ENCODE measurements at regions not wholly inside any gene's neighbourhood (a gene's known extent, or its start where the extent isn't known, plus 50 kb on each side); places are given as distances from the start of the nearest gene placed in this dataset.

DNA sequence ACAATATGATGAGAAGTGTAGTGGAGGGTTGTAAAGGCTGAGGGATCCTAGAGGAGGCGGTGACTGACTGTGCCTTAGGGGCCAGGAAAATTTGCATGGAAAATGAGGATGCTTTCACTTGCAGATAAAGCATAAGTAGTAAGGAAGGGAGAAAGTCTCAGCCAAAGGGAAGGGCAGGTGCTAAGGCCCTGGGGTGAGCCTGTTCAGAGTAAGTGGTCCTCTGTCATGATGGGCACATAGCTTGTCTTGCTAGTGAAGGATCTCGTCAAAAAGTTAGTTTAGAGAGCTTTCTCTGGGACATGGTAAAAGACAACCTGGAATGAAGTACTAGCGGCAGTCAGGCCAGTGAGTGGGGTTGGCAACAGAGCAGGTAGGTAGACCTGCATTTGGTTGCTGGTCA is 75.4 kb upstream of the CPLX2 start:
- Histone ChIP-seq H3K4me1 (ENCODE audit: control insufficient read depth, extremely low read depth, insufficient read depth, low read length) (no peaks in the 10 kb centered on the region), H3K9ac (ENCODE audit: insufficient read depth, low read length) (no peak overlapping the region), H2AFZ (ENCODE audit: low read length) (no peak overlapping the region), H3K4me2 (ENCODE audit: extremely low read depth, insufficient read depth, low read length) (no peak overlapping the region), H3K9me3 (ENCODE audit: control insufficient read depth, insufficient read depth, low read depth, low read length) (no peaks in the 10 kb centered on the region), H3K4me3 (replicated peaks in 1 of 4; ENCODE audit: control extremely low read depth in 1 of 4, insufficient read depth in 1 of 4, low read depth in 3 of 4, low read length in 4 of 4) (no peak overlapping the region), H3K79me2 (ENCODE audit: control insufficient read depth, insufficient read depth, low read length) (no peaks in the 10 kb centered on the region), H4K20me1 (ENCODE audit: control insufficient read depth, extremely low read depth, insufficient read depth, low read length) (no peaks in the 10 kb centered on the region), H3K36me3 (ENCODE audit: control insufficient read depth, insufficient read depth, low read length) (no peaks in the 10 kb centered on the region), H3K27ac (ENCODE audit: insufficient read depth, low read length) (no peak overlapping the region), H3K27me3 (ENCODE audit: control insufficient read depth, insufficient read depth, low read length) (peaks cover 5% of the 10 kb centered on the region)
- DNase-seq (ENCODE audit: low read depth in 2 of 2) = no peak
- TF ChIP-seq, protein P1, sequence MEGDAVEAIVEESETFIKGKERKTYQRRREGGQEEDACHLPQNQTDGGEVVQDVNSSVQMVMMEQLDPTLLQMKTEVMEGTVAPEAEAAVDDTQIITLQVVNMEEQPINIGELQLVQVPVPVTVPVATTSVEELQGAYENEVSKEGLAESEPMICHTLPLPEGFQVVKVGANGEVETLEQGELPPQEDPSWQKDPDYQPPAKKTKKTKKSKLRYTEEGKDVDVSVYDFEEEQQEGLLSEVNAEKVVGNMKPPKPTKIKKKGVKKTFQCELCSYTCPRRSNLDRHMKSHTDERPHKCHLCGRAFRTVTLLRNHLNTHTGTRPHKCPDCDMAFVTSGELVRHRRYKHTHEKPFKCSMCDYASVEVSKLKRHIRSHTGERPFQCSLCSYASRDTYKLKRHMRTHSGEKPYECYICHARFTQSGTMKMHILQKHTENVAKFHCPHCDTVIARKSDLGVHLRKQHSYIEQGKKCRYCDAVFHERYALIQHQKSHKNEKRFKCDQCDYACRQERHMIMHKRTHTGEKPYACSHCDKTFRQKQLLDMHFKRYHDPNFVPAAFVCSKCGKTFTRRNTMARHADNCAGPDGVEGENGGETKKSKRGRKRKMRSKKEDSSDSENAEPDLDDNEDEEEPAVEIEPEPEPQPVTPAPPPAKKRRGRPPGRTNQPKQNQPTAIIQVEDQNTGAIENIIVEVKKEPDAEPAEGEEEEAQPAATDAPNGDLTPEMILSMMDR (conservative IDR thresholded peaks at IDR 0.05 in 1 of 2, IDR thresholded peaks at IDR 0.05 in 1 of 2; ENCODE audit: low read depth in 1 of 2, low read length in 2 of 2) = no peak
- no peak for TF ChIP-seq EZH2 (IDR thresholded peaks at IDR 0.05; ENCODE audit: low read length, missing control alignments)

DNA sequence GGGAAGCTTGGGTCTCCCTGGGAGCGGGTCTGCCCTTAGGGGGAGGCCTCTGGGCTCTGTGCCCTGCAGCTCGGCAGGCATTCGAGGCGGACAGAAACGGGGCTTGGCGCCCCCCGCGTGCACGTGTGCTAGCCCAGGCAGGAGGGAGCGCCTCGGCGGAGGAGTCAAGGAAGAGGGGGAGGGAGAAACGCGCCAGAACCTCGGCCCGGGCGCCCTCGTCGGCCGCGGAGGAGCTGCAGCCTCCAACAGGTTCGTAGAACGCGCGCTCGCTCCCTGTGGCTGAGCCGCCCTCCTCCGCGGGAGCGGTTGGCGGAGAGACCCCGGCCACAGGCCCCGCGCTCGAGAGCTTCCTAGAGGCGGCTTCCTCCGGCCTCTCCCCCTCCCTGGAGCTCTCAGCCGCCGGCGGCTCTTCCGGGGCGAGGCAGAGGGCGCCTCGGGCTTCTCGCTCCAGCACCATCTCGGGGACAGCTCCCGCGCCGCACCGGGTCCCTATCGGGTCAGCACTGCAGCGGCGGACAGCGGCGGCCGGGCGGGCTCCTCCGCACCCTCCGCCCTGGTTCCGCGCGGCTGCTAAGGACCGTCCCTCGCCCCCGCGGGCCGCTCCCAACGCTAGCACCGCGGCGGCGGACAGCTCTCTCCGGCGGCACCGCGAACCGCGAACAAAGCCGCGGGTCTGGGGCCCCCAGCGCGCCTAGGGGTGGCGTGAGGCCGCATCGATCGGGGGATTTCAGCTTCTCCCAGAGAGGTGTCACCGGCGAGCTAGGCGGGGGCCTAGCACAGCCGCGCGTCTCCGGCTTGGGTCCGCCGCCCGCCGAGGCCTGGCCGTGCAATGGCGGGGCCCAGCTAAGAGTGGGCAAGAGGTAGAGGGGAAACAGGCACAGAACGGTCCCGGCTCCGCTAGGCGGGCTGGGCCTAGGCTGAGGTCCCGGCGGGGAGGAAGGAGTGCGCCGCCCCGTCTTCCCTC is 74.6 kb upstream of the CPLX2 start:
- no peaks in the 10 kb centered on the region for H3K9me3 ChIP-seq (ENCODE audit: control insufficient read depth, insufficient read depth, low read depth, low read length)
- H2AFZ ChIP-seq (ENCODE audit: low read length) = no peak overlapping the region
- H3K4me2 ChIP-seq (ENCODE audit: extremely low read depth, insufficient read depth, low read length) = peak overlapping the region; percentile 67
- TF ChIP-seq EZH2 (IDR thresholded peaks at IDR 0.05; ENCODE audit: low read length, missing control alignments) = peak; percentile 30
- TF ChIP-seq, protein P1 (conservative IDR thresholded peaks at IDR 0.05 in 1 of 2, IDR thresholded peaks at IDR 0.05 in 1 of 2; ENCODE audit: low read depth in 1 of 2, low read length in 2 of 2) = no peak
- H4K20me1 ChIP-seq (ENCODE audit: control insufficient read depth, extremely low read depth, insufficient read depth, low read length) = no peaks in the 10 kb centered on the region
- peaks cover 5% of the 10 kb centered on the region for H3K27me3 ChIP-seq (ENCODE audit: control insufficient read depth, insufficient read depth, low read length)
- no peak overlapping the region for H3K27ac ChIP-seq (ENCODE audit: insufficient read depth, low read length)
- no peaks in the 10 kb centered on the region for H3K79me2 ChIP-seq (ENCODE audit: control insufficient read depth, insufficient read depth, low read length)
- no peaks in the 10 kb centered on the region for H3K36me3 ChIP-seq (ENCODE audit: control insufficient read depth, insufficient read depth, low read length)
- H3K4me3 ChIP-seq (replicated peaks in 1 of 4; ENCODE audit: control extremely low read depth in 1 of 4, insufficient read depth in 1 of 4, low read depth in 3 of 4, low read length in 4 of 4) = peak overlapping the region in 1 of 4 experiments; percentile 25
- H3K4me1 ChIP-seq (ENCODE audit: control insufficient read depth, extremely low read depth, insufficient read depth, low read length) = no peaks in the 10 kb centered on the region
- H3K9ac ChIP-seq (ENCODE audit: insufficient read depth, low read length) = no peak overlapping the region
- peak; percentile 83 to 84 for DNase-seq (ENCODE audit: low read depth in 2 of 2)

DNA sequence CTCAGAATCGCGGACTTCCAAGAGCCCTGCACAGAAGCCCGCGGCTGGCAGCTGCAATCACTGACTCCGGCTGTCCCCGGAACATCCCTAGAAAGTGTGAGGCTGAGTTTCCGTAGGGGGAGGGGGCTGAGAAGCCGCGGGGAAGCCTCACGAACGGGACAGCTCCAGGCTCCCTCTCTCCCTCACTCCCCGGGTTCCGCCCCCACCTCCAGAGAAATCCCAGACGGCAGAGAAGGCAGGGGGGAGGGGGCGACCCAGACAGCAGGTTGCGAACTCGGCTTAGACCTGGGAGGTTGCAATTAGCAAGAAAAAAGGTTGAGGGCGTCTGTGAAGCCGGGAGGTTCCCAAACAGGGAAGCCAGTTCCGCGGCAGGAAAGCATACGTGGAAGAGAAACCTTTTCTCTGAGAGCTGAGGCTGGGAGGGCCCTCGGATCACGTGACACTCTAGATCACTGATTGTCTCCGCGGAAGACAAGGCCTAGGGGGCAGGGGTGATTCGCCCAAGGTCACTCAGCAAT is 73.8 kb upstream of the CPLX2 start:
- TF ChIP-seq, protein P1 (conservative IDR thresholded peaks at IDR 0.05 in 1 of 2, IDR thresholded peaks at IDR 0.05 in 1 of 2; ENCODE audit: low read depth in 1 of 2, low read length in 2 of 2) = no peak
- TF ChIP-seq EZH2 (IDR thresholded peaks at IDR 0.05; ENCODE audit: low read length, missing control alignments) = no peak
- H3K79me2 ChIP-seq (ENCODE audit: control insufficient read depth, insufficient read depth, low read length) = no peaks in the 10 kb centered on the region
- no peaks in the 10 kb centered on the region for H3K4me1 ChIP-seq (ENCODE audit: control insufficient read depth, extremely low read depth, insufficient read depth, low read length)
- H2AFZ ChIP-seq (ENCODE audit: low read length) = no peak overlapping the region
- H3K9ac ChIP-seq (ENCODE audit: insufficient read depth, low read length) = no peak overlapping the region
- no peak overlapping the region for H3K27ac ChIP-seq (ENCODE audit: insufficient read depth, low read length)
- peak overlapping the region in 1 of 4 experiments; percentile 25 for H3K4me3 ChIP-seq (replicated peaks in 1 of 4; ENCODE audit: control extremely low read depth in 1 of 4, insufficient read depth in 1 of 4, low read depth in 3 of 4, low read length in 4 of 4)
- no peaks in the 10 kb centered on the region for H3K9me3 ChIP-seq (ENCODE audit: control insufficient read depth, insufficient read depth, low read depth, low read length)
- H3K27me3 ChIP-seq (ENCODE audit: control insufficient read depth, insufficient read depth, low read length) = peaks cover 5% of the 10 kb centered on the region
- no peak overlapping the region for H3K4me2 ChIP-seq (ENCODE audit: extremely low read depth, insufficient read depth, low read length)
- DNase-seq (ENCODE audit: low read depth in 2 of 2) = no peak
- no peaks in the 10 kb centered on the region for H3K36me3 ChIP-seq (ENCODE audit: control insufficient read depth, insufficient read depth, low read length)
- H4K20me1 ChIP-seq (ENCODE audit: control insufficient read depth, extremely low read depth, insufficient read depth, low read length) = no peaks in the 10 kb centered on the region

All from fibroblast of lung (primary cell).